PC-9 (cell line): ENCODE measurements at regions not wholly inside any gene's neighbourhood (a gene's known extent, or its start where the extent isn't known, plus 50 kb on each side); places are given as distances from the start of the nearest gene placed in this dataset.

Experiments used
- CTCF ChIP-seq: fragments of 200-600 bp; sonication (generic); conservative IDR thresholded peaks from 2 replicates; pipeline ENCODE4 v1.6.1; 2017; ENCODE audit warnings: mixed run types, antibody characterized with exemption, mild to moderate bottlenecking, moderate library complexity
- EZH2 ChIP-seq: fragments of 200-600 bp; sonication (generic); IDR thresholded peaks from 2 replicates; pipeline ENCODE4 v1.8.0; 2017; ENCODE audit warnings: antibody characterized with exemption, low read depth

DNA sequence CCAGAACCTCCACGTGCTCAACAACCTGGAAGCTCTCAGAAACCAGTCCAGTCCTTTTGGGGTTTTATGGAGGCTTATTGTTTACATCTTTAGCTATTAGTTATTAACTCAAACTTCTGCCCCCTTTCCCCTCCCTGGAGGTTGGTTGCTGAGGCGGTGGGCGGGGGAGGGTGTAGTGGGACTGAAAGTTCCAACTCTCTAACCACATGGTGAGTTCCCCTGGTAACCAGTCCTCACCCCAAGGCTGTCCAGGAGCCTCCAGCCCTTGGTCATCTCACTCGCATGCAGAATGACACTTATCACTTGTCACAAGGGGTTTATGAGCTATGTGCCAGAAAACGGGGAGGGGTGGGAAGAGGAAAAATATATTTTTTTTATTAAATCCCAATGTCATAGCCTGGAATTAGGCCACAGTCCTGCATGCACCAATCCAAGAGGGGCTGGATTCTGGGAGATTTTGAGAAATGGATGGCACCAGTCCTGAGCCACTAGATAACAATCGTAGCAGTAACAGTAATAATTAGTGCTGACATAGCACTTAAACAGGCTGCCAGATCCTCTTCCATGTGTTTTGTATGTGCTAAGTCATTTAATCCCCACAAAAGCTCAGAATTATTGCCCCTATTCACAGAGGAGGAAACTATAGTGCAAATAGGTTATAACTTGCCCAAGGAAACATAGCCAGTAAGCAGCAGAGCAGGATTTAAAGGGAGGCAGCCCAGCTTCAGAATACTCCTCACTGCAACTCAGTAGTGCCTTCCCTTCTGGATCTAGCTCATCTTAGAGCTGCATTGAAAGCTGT, 85.7 kb downstream of the CRYGS start:
- TF ChIP-seq CTCF: no peak
- no peak for TF ChIP-seq EZH2
